ENCODE measurements at regions not wholly inside any gene's neighbourhood (a gene's known extent, or its start where the extent isn't known, plus 50 kb on each side); places are given as distances from the start of the nearest gene placed in this dataset.

DNA sequence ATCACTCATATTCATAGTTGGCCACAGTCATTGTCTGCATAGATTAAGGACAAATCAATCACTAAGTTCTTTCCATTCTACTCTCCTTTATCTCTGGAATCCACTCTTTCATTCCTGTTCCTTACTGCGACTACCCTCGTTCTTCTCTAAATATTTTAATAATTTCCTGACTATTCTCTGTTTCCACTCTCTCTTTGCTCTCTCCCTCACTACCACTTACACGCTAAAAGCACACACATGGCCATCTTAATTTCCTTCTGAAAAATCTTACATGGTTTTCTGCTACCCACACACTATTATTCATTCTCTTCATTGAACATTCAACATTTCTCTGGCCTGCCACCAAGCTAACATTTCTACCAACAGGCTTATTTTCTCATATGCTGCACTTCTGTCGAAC, 279.6 kb upstream of the PLSCR5 start:
- no peak for TF ChIP-seq EZH2 (IDR thresholded peaks at IDR 0.05; ENCODE audit: low read length, unreplicated experiment)
- H3K4me2 ChIP-seq (ENCODE audit: low read length): no peak overlapping the region
- H4K20me1 ChIP-seq (ENCODE audit: low read length): no peaks in the 10 kb centered on the region
- H3K27me3 ChIP-seq (ENCODE audit: low read length): peaks cover 14% of the 10 kb centered on the region
- DNase-seq (no peak), ATAC-seq (no peak)
- no peaks in the 10 kb centered on the region for H3K4me1 ChIP-seq (ENCODE audit: insufficient read depth, low read length)
- no peak overlapping the region for H2AFZ ChIP-seq (ENCODE audit: low read length)
- intact Hi-C loops (cut with micrococcal nuclease): no loop called here
- H3K4me3 ChIP-seq (ENCODE audit: low read length): no peak overlapping the region
- POLR2A ChIA-PET (ENCODE audit: unreplicated experiment): no interaction called here
- BruUV-seq (replicated peaks): no TSS peak
- no peak overlapping the region for H3K9ac ChIP-seq (ENCODE audit: low read length)
- H3F3A ChIP-seq (ENCODE audit: low read length, unreplicated experiment): no peaks in the 10 kb centered on the region
- no peaks in the 10 kb centered on the region for H3K79me2 ChIP-seq (ENCODE audit: low read length)
- CTCF ChIA-PET: no interaction called here
- no peaks in the 10 kb centered on the region for H3K36me3 ChIP-seq (ENCODE audit: low read depth, low read length)
- no peaks in the 10 kb centered on the region for H3K9me2 ChIP-seq (replicated peaks; ENCODE audit: low read length)
- no peaks in the 10 kb centered on the region for H3K9me3 ChIP-seq (ENCODE audit: low read length)
- H3K27ac ChIP-seq (ENCODE audit: low read length): no peak overlapping the region

DNA sequence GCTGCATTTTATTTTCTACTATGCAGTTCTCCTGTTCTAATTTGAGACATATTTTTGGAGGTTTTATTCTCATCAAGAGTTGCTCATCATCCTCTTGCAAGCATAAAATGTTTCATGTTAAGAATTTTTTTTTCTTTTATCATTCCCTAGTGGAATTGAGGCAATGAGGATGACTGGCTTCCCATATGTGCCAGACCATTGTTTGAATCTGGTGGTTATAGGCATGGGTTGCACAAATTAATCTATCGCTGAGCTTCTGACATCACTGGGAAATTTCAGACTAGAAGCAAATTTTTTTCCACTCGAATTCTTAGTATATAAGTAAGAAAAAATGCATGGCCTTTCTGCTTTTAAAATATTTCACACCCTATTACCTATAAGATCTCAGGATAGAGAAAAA, 279.1 kb upstream of the PLSCR5 start:
- Histone ChIP-seq H3F3A (ENCODE audit: low read length, unreplicated experiment) (no peaks in the 10 kb centered on the region), H3K4me3 (ENCODE audit: low read length) (no peak overlapping the region), H3K27me3 (ENCODE audit: low read length) (peaks cover 17% of the 10 kb centered on the region), H3K4me1 (ENCODE audit: insufficient read depth, low read length) (no peaks in the 10 kb centered on the region), H3K27ac (ENCODE audit: low read length) (no peak overlapping the region), H2AFZ (ENCODE audit: low read length) (no peak overlapping the region), H3K4me2 (ENCODE audit: low read length) (no peak overlapping the region), H3K9ac (ENCODE audit: low read length) (no peak overlapping the region), H3K9me3 (ENCODE audit: low read length) (no peaks in the 10 kb centered on the region), H4K20me1 (ENCODE audit: low read length) (no peaks in the 10 kb centered on the region), H3K36me3 (ENCODE audit: low read depth, low read length) (no peaks in the 10 kb centered on the region), H3K9me2 (replicated peaks; ENCODE audit: low read length) (no peaks in the 10 kb centered on the region), H3K79me2 (ENCODE audit: low read length) (no peaks in the 10 kb centered on the region)
- POLR2A ChIA-PET (ENCODE audit: unreplicated experiment): no interaction called here
- BruUV-seq (replicated peaks): no TSS peak
- TF ChIP-seq EZH2 (IDR thresholded peaks at IDR 0.05; ENCODE audit: low read length, unreplicated experiment): no peak
- TF ChIP-seq, protein P1, sequence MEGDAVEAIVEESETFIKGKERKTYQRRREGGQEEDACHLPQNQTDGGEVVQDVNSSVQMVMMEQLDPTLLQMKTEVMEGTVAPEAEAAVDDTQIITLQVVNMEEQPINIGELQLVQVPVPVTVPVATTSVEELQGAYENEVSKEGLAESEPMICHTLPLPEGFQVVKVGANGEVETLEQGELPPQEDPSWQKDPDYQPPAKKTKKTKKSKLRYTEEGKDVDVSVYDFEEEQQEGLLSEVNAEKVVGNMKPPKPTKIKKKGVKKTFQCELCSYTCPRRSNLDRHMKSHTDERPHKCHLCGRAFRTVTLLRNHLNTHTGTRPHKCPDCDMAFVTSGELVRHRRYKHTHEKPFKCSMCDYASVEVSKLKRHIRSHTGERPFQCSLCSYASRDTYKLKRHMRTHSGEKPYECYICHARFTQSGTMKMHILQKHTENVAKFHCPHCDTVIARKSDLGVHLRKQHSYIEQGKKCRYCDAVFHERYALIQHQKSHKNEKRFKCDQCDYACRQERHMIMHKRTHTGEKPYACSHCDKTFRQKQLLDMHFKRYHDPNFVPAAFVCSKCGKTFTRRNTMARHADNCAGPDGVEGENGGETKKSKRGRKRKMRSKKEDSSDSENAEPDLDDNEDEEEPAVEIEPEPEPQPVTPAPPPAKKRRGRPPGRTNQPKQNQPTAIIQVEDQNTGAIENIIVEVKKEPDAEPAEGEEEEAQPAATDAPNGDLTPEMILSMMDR (conservative IDR thresholded peaks at IDR 0.05; ENCODE audit: low read depth, low read length): no peak
- TF ChIP-seq EZH2phosphoT487 (IDR thresholded peaks at IDR 0.05; ENCODE audit: borderline replicate concordance, low read length): no peak
- ATAC-seq (no peak), DNase-seq (no peak)
- CTCF ChIA-PET: no interaction called here
- intact Hi-C loops (cut with micrococcal nuclease): no loop called here

DNA sequence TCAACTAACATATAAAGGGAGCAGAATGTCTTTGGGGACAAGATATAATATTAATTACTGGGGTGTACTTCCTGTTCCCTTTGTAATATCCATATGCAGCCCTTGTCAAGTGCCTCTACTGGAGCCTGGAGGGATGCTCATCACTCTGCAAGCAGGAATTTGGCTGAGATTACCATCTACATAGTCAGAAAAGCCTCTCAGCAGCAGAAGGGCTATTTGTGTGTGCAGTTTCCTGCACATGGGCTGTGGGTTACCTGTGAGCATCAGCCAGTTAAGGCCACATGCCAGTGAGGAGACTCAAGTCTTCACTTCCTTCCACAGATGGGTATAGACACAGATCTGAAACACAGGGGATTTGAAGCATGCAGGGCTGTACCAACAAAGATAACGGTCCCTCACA, 278.1 kb upstream of the PLSCR5 start:
- Histone ChIP-seq H3K27me3 (ENCODE audit: low read length) (peaks cover 19% of the 10 kb centered on the region), H3K79me2 (ENCODE audit: low read length) (no peaks in the 10 kb centered on the region), H2AFZ (ENCODE audit: low read length) (no peak overlapping the region), H4K20me1 (ENCODE audit: low read length) (no peaks in the 10 kb centered on the region), H3K4me1 (ENCODE audit: insufficient read depth, low read length) (no peaks in the 10 kb centered on the region), H3K36me3 (ENCODE audit: low read depth, low read length) (no peaks in the 10 kb centered on the region), H3K9ac (ENCODE audit: low read length) (no peak overlapping the region), H3K9me2 (replicated peaks; ENCODE audit: low read length) (no peaks in the 10 kb centered on the region), H3K27ac (ENCODE audit: low read length) (no peak overlapping the region), H3K9me3 (ENCODE audit: low read length) (no peaks in the 10 kb centered on the region), H3K4me2 (ENCODE audit: low read length) (no peak overlapping the region), H3K4me3 (ENCODE audit: low read length) (no peak overlapping the region), H3F3A (ENCODE audit: low read length, unreplicated experiment) (no peaks in the 10 kb centered on the region)
- ChIA-PET POLR2A (ENCODE audit: unreplicated experiment) (no interaction called here), CTCF (no interaction called here)
- no TSS peak for BruUV-seq (replicated peaks)
- ATAC-seq (no peak), DNase-seq (no peak)
- TF ChIP-seq EZH2 (IDR thresholded peaks at IDR 0.05; ENCODE audit: low read length, unreplicated experiment): no peak
- intact Hi-C loops (cut with micrococcal nuclease): no loop called here

DNA sequence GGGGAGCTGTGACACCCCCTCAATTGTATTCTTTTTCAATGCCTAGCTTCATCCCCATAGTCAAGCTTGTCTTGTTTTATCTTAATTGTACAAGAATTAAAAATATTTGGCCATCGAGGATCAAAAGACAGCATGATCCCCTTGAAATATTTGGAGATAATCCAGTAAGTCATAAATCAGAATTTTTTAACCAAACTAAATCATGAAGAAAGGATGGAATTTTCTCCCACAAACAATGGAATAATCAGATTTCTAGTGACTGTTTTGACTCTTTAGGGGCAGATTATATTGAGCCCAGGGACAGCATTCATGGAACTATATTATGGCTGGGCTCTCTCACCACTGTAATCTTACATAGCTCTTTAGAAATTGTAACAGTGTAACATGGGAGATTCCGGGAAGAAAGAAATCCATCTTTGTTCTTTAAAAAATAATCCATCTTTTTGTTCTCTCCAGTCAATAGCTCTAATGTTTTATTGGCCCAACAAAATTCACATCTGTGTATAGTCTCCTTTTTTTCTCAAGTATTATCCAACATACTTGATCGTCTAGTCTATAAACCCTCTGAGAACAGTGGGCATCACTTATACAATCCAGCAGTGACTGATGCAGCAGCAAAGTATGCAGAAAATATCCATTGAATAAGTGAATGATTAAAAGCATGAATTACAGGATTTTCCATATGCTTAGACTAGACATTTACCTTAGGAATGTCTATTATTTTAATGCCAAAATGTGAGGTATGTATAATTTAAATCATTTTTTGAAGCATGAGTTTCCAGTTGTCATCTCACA, 277.0 kb upstream of the PLSCR5 start:
- Histone ChIP-seq H3K36me3 (ENCODE audit: low read depth, low read length) (no peaks in the 10 kb centered on the region), H3K4me2 (ENCODE audit: low read length) (no peak overlapping the region), H3K4me3 (ENCODE audit: low read length) (no peak overlapping the region), H4K20me1 (ENCODE audit: low read length) (no peaks in the 10 kb centered on the region), H3K4me1 (ENCODE audit: insufficient read depth, low read length) (no peaks in the 10 kb centered on the region), H2AFZ (ENCODE audit: low read length) (no peak overlapping the region), H3K27me3 (ENCODE audit: low read length) (peaks cover 21% of the 10 kb centered on the region), H3K9me2 (replicated peaks; ENCODE audit: low read length) (no peaks in the 10 kb centered on the region), H3K79me2 (ENCODE audit: low read length) (no peaks in the 10 kb centered on the region), H3F3A (ENCODE audit: low read length, unreplicated experiment) (no peaks in the 10 kb centered on the region), H3K9me3 (ENCODE audit: low read length) (no peaks in the 10 kb centered on the region), H3K27ac (ENCODE audit: low read length) (no peak overlapping the region), H3K9ac (ENCODE audit: low read length) (no peak overlapping the region)
- DNase-seq (no peak), ATAC-seq (no peak)
- no TSS peak for BruUV-seq (replicated peaks)
- intact Hi-C loops (cut with micrococcal nuclease): no loop called here
- ChIA-PET POLR2A (ENCODE audit: unreplicated experiment) (no interaction called here), CTCF (no interaction called here)
- no peak for TF ChIP-seq EZH2phosphoT487 (IDR thresholded peaks at IDR 0.05; ENCODE audit: borderline replicate concordance, low read length)
- no peak for TF ChIP-seq EZH2 (IDR thresholded peaks at IDR 0.05; ENCODE audit: low read length, unreplicated experiment)
- TF ChIP-seq, protein P1 (conservative IDR thresholded peaks at IDR 0.05; ENCODE audit: low read depth, low read length): no peak
